ENCODE measurements at regions not wholly inside any gene's neighbourhood (a gene's known extent, or its start where the extent isn't known, plus 50 kb on each side); places are given as distances from the start of the nearest gene placed in this dataset.

DNA sequence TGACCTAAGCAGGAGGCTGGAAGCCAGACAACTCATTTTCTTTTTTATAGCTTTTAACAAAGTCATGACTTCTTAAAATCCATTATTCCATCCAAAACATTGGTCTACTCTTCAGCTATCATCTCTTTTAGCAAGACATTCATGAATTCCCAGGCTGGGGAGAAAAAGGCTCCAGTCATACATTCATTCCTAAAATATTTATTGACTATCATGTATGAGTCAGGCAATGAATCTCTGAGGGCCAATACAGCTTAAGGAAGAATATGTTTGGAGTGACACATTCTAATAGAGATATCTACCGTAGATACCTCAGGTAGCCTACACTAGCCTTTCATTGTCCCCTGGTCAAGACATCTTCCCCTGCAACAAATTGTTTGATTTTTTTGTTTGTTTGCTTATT is 196.4 kb upstream of the NANOGP8 start:
- H3K36me3 ChIP-seq (ENCODE audit: control insufficient read depth in 2 of 2, extremely low read depth in 1 of 2, insufficient read depth in 2 of 2, low read length in 2 of 2): no peaks in the 10 kb centered on the region
- H3K4me3 ChIP-seq (replicated peaks in 1 of 3; ENCODE audit: insufficient read depth in 1 of 3, low read depth in 1 of 3, low read length in 3 of 3): no peak overlapping the region
- CTCF ChIA-PET: interaction anchor here (1.0 to 3.6 kb wide), 4 partner anchors 163 to 723 kb away, joined by 3 to 19 read pairs (median 4); no protein-coding TSS in a partner anchor
- H3K27me3 ChIP-seq (ENCODE audit: control insufficient read depth in 2 of 2, insufficient read depth in 2 of 2, low read length in 2 of 2): peaks cover 2 to 5% of the 10 kb centered on the region in 2 experiments
- H2AFZ ChIP-seq (ENCODE audit: low read depth, low read length): no peak overlapping the region
- no peaks in the 10 kb centered on the region for H4K20me1 ChIP-seq (replicated peaks; ENCODE audit: control insufficient read depth, extremely low read depth, insufficient read depth, low read length)
- no TSS peak for BruUV-seq (replicated peaks)
- no peak overlapping the region for H3K4me2 ChIP-seq (ENCODE audit: insufficient read depth, low read length)
- DNase-seq (ENCODE audit: low read depth, low spot score): no peak
- H3K79me2 ChIP-seq (ENCODE audit: control insufficient read depth, insufficient read depth, low read length): no peaks in the 10 kb centered on the region
- H3K9me1 ChIP-seq (replicated peaks; ENCODE audit: control insufficient read depth, extremely low read depth, insufficient read depth, low read length): no peaks in the 10 kb centered on the region
- H3K9me3 ChIP-seq (replicated peaks; ENCODE audit: control insufficient read depth, insufficient read depth, low read length): no peaks in the 10 kb centered on the region
- H3K27ac ChIP-seq (ENCODE audit: insufficient read depth, low read depth, low read length): no peak overlapping the region
- no peaks in the 10 kb centered on the region for H3K4me1 ChIP-seq (ENCODE audit: control insufficient read depth, extremely low read depth, insufficient read depth, low read length)
- FAIRE-seq: no peak
- intact Hi-C loops (cut with micrococcal nuclease) (loop anchor here (10.0 kb wide), 1 partner anchor 1853 kb away; no protein-coding TSS in a partner anchor), dilution Hi-C loops (cut with MboI; ENCODE audit: extremely low pct_ligation_motif_present, low sequenced_read_pairs) (no loop called here)
- POLR2A ChIA-PET: interaction anchor here (1.1 kb wide), 1 partner anchor 293 kb away, joined by 3 read pairs; the partner anchor contains the start of gene ZNF770
- TF ChIP-seq POLR2A (IDR thresholded peaks at IDR 0.05; ENCODE audit: low read depth, low read length) (no peak), CTCF (IDR thresholded peaks at IDR 0.05; ENCODE audit: extremely low read depth in 1 of 2, insufficient read depth in 1 of 2, low read depth in 1 of 2, low read length in 2 of 2) (no peak), EZH2 (IDR thresholded peaks at IDR 0.05; ENCODE audit: borderline replicate concordance, low read depth, low read length, severe bottlenecking) (no peak), MYC (IDR thresholded peaks at IDR 0.05; ENCODE audit: low read depth, low read length) (no peak)
- TF ChIP-seq, protein P1, sequence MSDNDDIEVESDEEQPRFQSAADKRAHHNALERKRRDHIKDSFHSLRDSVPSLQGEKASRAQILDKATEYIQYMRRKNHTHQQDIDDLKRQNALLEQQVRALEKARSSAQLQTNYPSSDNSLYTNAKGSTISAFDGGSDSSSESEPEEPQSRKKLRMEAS (IDR thresholded peaks at IDR 0.05; ENCODE audit: insufficient read depth, insufficient read length): no peak
- no peak overlapping the region for H3K9ac ChIP-seq (replicated peaks; ENCODE audit: extremely low read depth, insufficient read depth, low read length)

DNA sequence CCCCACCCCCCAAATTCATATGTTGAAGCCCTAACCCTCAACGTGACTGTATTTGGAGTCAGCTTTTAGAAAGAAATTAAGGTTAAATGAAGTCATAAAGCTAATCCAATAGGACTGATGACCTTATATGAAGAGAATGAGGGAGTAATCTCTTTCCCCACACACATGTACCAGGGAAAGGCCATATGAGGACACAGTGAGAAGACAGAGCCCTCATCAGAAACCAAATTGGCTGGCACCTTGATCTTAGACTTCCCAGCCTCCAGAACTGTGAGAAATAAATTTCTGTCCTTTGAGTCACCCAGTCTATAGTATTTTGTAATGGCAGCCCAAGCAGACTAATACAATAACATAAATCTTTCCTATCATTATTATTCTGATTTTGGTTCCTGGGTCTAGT is 194.7 kb upstream of the NANOGP8 start:
- intact Hi-C loops (cut with micrococcal nuclease): loop anchor here (10.0 kb wide), 1 partner anchor 1855 kb away; no protein-coding TSS in a partner anchor
- H3K27me3 ChIP-seq (ENCODE audit: control insufficient read depth in 2 of 2, insufficient read depth in 2 of 2, low read length in 2 of 2): no peaks in the 10 kb centered on the region
- no peak for TF ChIP-seq GATA2 (IDR thresholded peaks at IDR 0.05; ENCODE audit: insufficient read depth, insufficient read length, low read depth, low read length)
- TF ChIP-seq JUN (IDR thresholded peaks at IDR 0.05; ENCODE audit: borderline replicate concordance, insufficient read depth, insufficient read length, low read depth): no peak
- no peak for TF ChIP-seq FOS (IDR thresholded peaks at IDR 0.05; ENCODE audit: borderline replicate concordance, insufficient read depth, low read length)
- TF ChIP-seq, protein P1 (IDR thresholded peaks at IDR 0.05; ENCODE audit: insufficient read depth, insufficient read length): no peak
- TF ChIP-seq POLR2AphosphoS5 (IDR thresholded peaks at IDR 0.05; ENCODE audit: insufficient read depth, low read depth, low read length): no peak
- TF ChIP-seq MYC (IDR thresholded peaks at IDR 0.05; ENCODE audit: low read depth, low read length): no peak
- no peaks in the 10 kb centered on the region for H3K36me3 ChIP-seq (ENCODE audit: control insufficient read depth in 2 of 2, extremely low read depth in 1 of 2, insufficient read depth in 2 of 2, low read length in 2 of 2)
- H3K79me2 ChIP-seq (ENCODE audit: control insufficient read depth, insufficient read depth, low read length): no peaks in the 10 kb centered on the region
- no peak for DNase-seq (ENCODE audit: low read depth, low spot score)
- no peak for FAIRE-seq
- H3K9me1 ChIP-seq (replicated peaks; ENCODE audit: control insufficient read depth, extremely low read depth, insufficient read depth, low read length): no peaks in the 10 kb centered on the region
- no TSS peak for BruUV-seq (replicated peaks)
- dilution Hi-C loops (cut with MboI; ENCODE audit: extremely low pct_ligation_motif_present, low sequenced_read_pairs): no loop called here
- ChIA-PET POLR2A (no interaction called here), CTCF (interaction anchor here (1.7 to 3.6 kb wide), 2 partner anchors 165 to 202 kb away, joined by 4 to 19 read pairs; no protein-coding TSS in a partner anchor)
- H3K9me3 ChIP-seq (replicated peaks; ENCODE audit: control insufficient read depth, insufficient read depth, low read length): no peaks in the 10 kb centered on the region
- H3K27ac ChIP-seq (ENCODE audit: insufficient read depth, low read depth, low read length): no peak overlapping the region
- H3K4me2 ChIP-seq (ENCODE audit: insufficient read depth, low read length): no peak overlapping the region
- no peak overlapping the region for H3K9ac ChIP-seq (replicated peaks; ENCODE audit: extremely low read depth, insufficient read depth, low read length)
- no peak overlapping the region for H3K4me3 ChIP-seq (replicated peaks in 1 of 3; ENCODE audit: insufficient read depth in 1 of 3, low read depth in 1 of 3, low read length in 3 of 3)
- H4K20me1 ChIP-seq (replicated peaks; ENCODE audit: control insufficient read depth, extremely low read depth, insufficient read depth, low read length): no peaks in the 10 kb centered on the region
- H2AFZ ChIP-seq (ENCODE audit: low read depth, low read length): no peak overlapping the region
- H3K4me1 ChIP-seq (ENCODE audit: control insufficient read depth, extremely low read depth, insufficient read depth, low read length): no peaks in the 10 kb centered on the region

Measured in endothelial cell of umbilical vein (primary cell).